GM23338 (cell line): ENCODE measurements at regions not wholly inside any gene's neighbourhood (a gene's known extent, or its start where the extent isn't known, plus 50 kb on each side); places are given as distances from the start of the nearest gene placed in this dataset.

ENCODE experiments used
- CTCF ChIP-seq, 2 experiments: fragments of 200-600 bp in 1 of 2; sonication (generic) in 1 of 2; conservative IDR thresholded peaks; 2 replicates each; pipeline versions ENCODE4 v1.5.1 to v1.6.1; 2016 to 2017; ENCODE audit warnings: antibody characterized with exemption in 2 of 2, low read depth in 2 of 2, mild to moderate bottlenecking in 2 of 2, moderate library complexity in 1 of 2
- EZH2 ChIP-seq: fragments of 200-600 bp; sonication (generic); IDR thresholded peaks from one replicate; pipeline ENCODE4 v1.8.0; 2017; ENCODE audit warnings: antibody characterized with exemption, mild to moderate bottlenecking, low read depth; ENCODE audit not compliant: unreplicated experiment
- EZH2phosphoT487 ChIP-seq: fragments of 200-600 bp; sonication (generic); IDR thresholded peaks from one replicate; pipeline ENCODE4 v1.8.1; 2018; ENCODE audit warnings: antibody characterized with exemption; ENCODE audit not compliant: unreplicated experiment
- REST ChIP-seq: IDR thresholded peaks from one replicate; pipeline ENCODE4 v1.6.1; 2018; ENCODE audit warnings: antibody characterized with exemption; ENCODE audit not compliant: unreplicated experiment
- STAT1 ChIP-seq: IDR thresholded peaks from one replicate; pipeline ENCODE4 v1.6.1; 2016; ENCODE audit warnings: antibody characterized with exemption; ENCODE audit not compliant: unreplicated experiment

- TF ChIP-seq CTCF (conservative IDR thresholded peaks at IDR 0.05; ENCODE audit: low read depth in 2 of 2) (no peak), STAT1 (no peak), EZH2 (no peak), REST (no peak), EZH2phosphoT487 (no peak)
Measured at GRCh38 chrX:76643590-76643989, 216.1 kb downstream of the MAGEE1 start.
